ENCODE measurements at regions not wholly inside any gene's neighbourhood (a gene's known extent, or its start where the extent isn't known, plus 50 kb on each side); places are given as distances from the start of the nearest gene placed in this dataset.

- Histone ChIP-seq H3K9ac (ENCODE audit: low read length) (no peak overlapping the region), H3K36me3 (ENCODE audit: insufficient read depth, low read length) (no peaks in the 10 kb centered on the region), H3K9me3 (ENCODE audit: low read length) (no peaks in the 10 kb centered on the region), H3K4me2 (ENCODE audit: low read depth, low read length, poor library complexity, severe bottlenecking) (no peak overlapping the region), H2AFZ (ENCODE audit: low read length) (no peak overlapping the region), H3K4me1 (ENCODE audit: low read length) (no peaks in the 10 kb centered on the region), H3K79me2 (ENCODE audit: low read length) (no peaks in the 10 kb centered on the region), H3K4me3 (ENCODE audit: low read length) (no peak overlapping the region), H3K27ac (ENCODE audit: low read length) (no peak overlapping the region), H4K20me1 (ENCODE audit: insufficient read depth, low read depth, low read length) (no peaks in the 10 kb centered on the region), H3K9me2 (replicated peaks; ENCODE audit: insufficient read depth, low read length) (no peaks in the 10 kb centered on the region), H3K27me3 (ENCODE audit: low read length) (no peaks in the 10 kb centered on the region)
- DNase-seq: no peak
These were observed 214.7 kb upstream of the MIR17HG start for GRCh38 chr13:91132786-91133185.

GRCh38 chr13:91133941-91134802 is 213.3 kb upstream of the MIR17HG start:
- Histone ChIP-seq H3K9me2 (replicated peaks; ENCODE audit: insufficient read depth, low read length) (no peaks in the 10 kb centered on the region), H3K27ac (ENCODE audit: low read length) (no peak overlapping the region), H3K4me3 (ENCODE audit: low read length) (no peak overlapping the region), H3K36me3 (ENCODE audit: insufficient read depth, low read length) (no peaks in the 10 kb centered on the region), H3K9me3 (ENCODE audit: low read length) (no peaks in the 10 kb centered on the region), H3K79me2 (ENCODE audit: low read length) (no peaks in the 10 kb centered on the region), H3K4me1 (ENCODE audit: low read length) (no peaks in the 10 kb centered on the region), H2AFZ (ENCODE audit: low read length) (no peak overlapping the region), H3K4me2 (ENCODE audit: low read depth, low read length, poor library complexity, severe bottlenecking) (no peak overlapping the region), H4K20me1 (ENCODE audit: insufficient read depth, low read depth, low read length) (no peaks in the 10 kb centered on the region), H3K27me3 (ENCODE audit: low read length) (no peaks in the 10 kb centered on the region), H3K9ac (ENCODE audit: low read length) (no peak overlapping the region)
- peak; percentile 76 for DNase-seq

GRCh38 chr13:91134803-91135184 is 212.7 kb upstream of the MIR17HG start:
- Histone ChIP-seq H2AFZ (ENCODE audit: low read length) (no peak overlapping the region), H4K20me1 (ENCODE audit: insufficient read depth, low read depth, low read length) (no peaks in the 10 kb centered on the region), H3K4me1 (ENCODE audit: low read length) (no peaks in the 10 kb centered on the region), H3K27me3 (ENCODE audit: low read length) (no peaks in the 10 kb centered on the region), H3K9me3 (ENCODE audit: low read length) (no peaks in the 10 kb centered on the region), H3K36me3 (ENCODE audit: insufficient read depth, low read length) (no peaks in the 10 kb centered on the region), H3K4me2 (ENCODE audit: low read depth, low read length, poor library complexity, severe bottlenecking) (no peak overlapping the region), H3K9ac (ENCODE audit: low read length) (no peak overlapping the region), H3K27ac (ENCODE audit: low read length) (no peak overlapping the region), H3K9me2 (replicated peaks; ENCODE audit: insufficient read depth, low read length) (no peaks in the 10 kb centered on the region), H3K79me2 (ENCODE audit: low read length) (no peaks in the 10 kb centered on the region), H3K4me3 (ENCODE audit: low read length) (no peak overlapping the region)
- DNase-seq: no peak

- H4K20me1 ChIP-seq (ENCODE audit: insufficient read depth, low read depth, low read length): no peaks in the 10 kb centered on the region
These were observed 212.1 kb upstream of the MIR17HG start for GRCh38 chr13:91135376-91135775.

GRCh38 chr13:91135968-91136367 is 211.5 kb upstream of the MIR17HG start:
- no peaks in the 10 kb centered on the region for H4K20me1 ChIP-seq (ENCODE audit: insufficient read depth, low read depth, low read length)
- H3K27me3 ChIP-seq (ENCODE audit: low read length): no peaks in the 10 kb centered on the region
- no peak overlapping the region for H2AFZ ChIP-seq (ENCODE audit: low read length)
- H3K4me3 ChIP-seq (ENCODE audit: low read length): no peak overlapping the region
- H3K9me2 ChIP-seq (replicated peaks; ENCODE audit: insufficient read depth, low read length): no peaks in the 10 kb centered on the region
- H3K4me1 ChIP-seq (ENCODE audit: low read length): no peaks in the 10 kb centered on the region
- no peaks in the 10 kb centered on the region for H3K9me3 ChIP-seq (ENCODE audit: low read length)
- no peaks in the 10 kb centered on the region for H3K36me3 ChIP-seq (ENCODE audit: insufficient read depth, low read length)
- no peak overlapping the region for H3K27ac ChIP-seq (ENCODE audit: low read length)
- no peaks in the 10 kb centered on the region for H3K79me2 ChIP-seq (ENCODE audit: low read length)
- no peak overlapping the region for H3K4me2 ChIP-seq (ENCODE audit: low read depth, low read length, poor library complexity, severe bottlenecking)
- no peak overlapping the region for H3K9ac ChIP-seq (ENCODE audit: low read length)
- no peak for DNase-seq

More at GRCh38 chr13:91135376-91135775, 212.1 kb upstream of the MIR17HG start:
- H3K36me3 ChIP-seq (ENCODE audit: insufficient read depth, low read length): no peaks in the 10 kb centered on the region
- no peaks in the 10 kb centered on the region for H3K9me2 ChIP-seq (replicated peaks; ENCODE audit: insufficient read depth, low read length)
- H2AFZ ChIP-seq (ENCODE audit: low read length): no peak overlapping the region
- no peak overlapping the region for H3K27ac ChIP-seq (ENCODE audit: low read length)
- H3K4me2 ChIP-seq (ENCODE audit: low read depth, low read length, poor library complexity, severe bottlenecking): no peak overlapping the region
- no peaks in the 10 kb centered on the region for H3K9me3 ChIP-seq (ENCODE audit: low read length)
- no peaks in the 10 kb centered on the region for H3K27me3 ChIP-seq (ENCODE audit: low read length)
- H3K4me3 ChIP-seq (ENCODE audit: low read length): no peak overlapping the region
- H3K4me1 ChIP-seq (ENCODE audit: low read length): no peaks in the 10 kb centered on the region
- no peaks in the 10 kb centered on the region for H3K79me2 ChIP-seq (ENCODE audit: low read length)
- no peak for DNase-seq
- no peak overlapping the region for H3K9ac ChIP-seq (ENCODE audit: low read length)

GRCh38 chr13:91136806-91137205 is 210.7 kb upstream of the MIR17HG start:
- H3K79me2 ChIP-seq (ENCODE audit: low read length): no peaks in the 10 kb centered on the region
- no peak overlapping the region for H3K27ac ChIP-seq (ENCODE audit: low read length)
- no peaks in the 10 kb centered on the region for H3K36me3 ChIP-seq (ENCODE audit: insufficient read depth, low read length)
- no peaks in the 10 kb centered on the region for H3K27me3 ChIP-seq (ENCODE audit: low read length)
- no peak overlapping the region for H3K9ac ChIP-seq (ENCODE audit: low read length)
- H3K4me1 ChIP-seq (ENCODE audit: low read length): no peaks in the 10 kb centered on the region
- H3K9me2 ChIP-seq (replicated peaks; ENCODE audit: insufficient read depth, low read length): no peaks in the 10 kb centered on the region
- no peak overlapping the region for H3K4me2 ChIP-seq (ENCODE audit: low read depth, low read length, poor library complexity, severe bottlenecking)
- no peaks in the 10 kb centered on the region for H4K20me1 ChIP-seq (ENCODE audit: insufficient read depth, low read depth, low read length)
- no peaks in the 10 kb centered on the region for H3K9me3 ChIP-seq (ENCODE audit: low read length)
- H2AFZ ChIP-seq (ENCODE audit: low read length): no peak overlapping the region
- no peak for DNase-seq
- H3K4me3 ChIP-seq (ENCODE audit: low read length): no peak overlapping the region

- Histone ChIP-seq H4K20me1 (ENCODE audit: insufficient read depth, low read depth, low read length) (no peaks in the 10 kb centered on the region), H3K27me3 (ENCODE audit: low read length) (no peaks in the 10 kb centered on the region), H3K4me2 (ENCODE audit: low read depth, low read length, poor library complexity, severe bottlenecking) (no peak overlapping the region), H2AFZ (ENCODE audit: low read length) (no peak overlapping the region), H3K27ac (ENCODE audit: low read length) (no peak overlapping the region), H3K79me2 (ENCODE audit: low read length) (no peaks in the 10 kb centered on the region), H3K4me3 (ENCODE audit: low read length) (no peak overlapping the region), H3K9ac (ENCODE audit: low read length) (no peak overlapping the region), H3K9me2 (replicated peaks; ENCODE audit: insufficient read depth, low read length) (no peaks in the 10 kb centered on the region), H3K4me1 (ENCODE audit: low read length) (no peaks in the 10 kb centered on the region), H3K36me3 (ENCODE audit: insufficient read depth, low read length) (no peaks in the 10 kb centered on the region), H3K9me3 (ENCODE audit: low read length) (no peaks in the 10 kb centered on the region)
- no peak for DNase-seq
These were observed 208.3 kb upstream of the MIR17HG start for GRCh38 chr13:91139232-91139631.

GRCh38 chr13:91141543-91142061 is 205.9 kb upstream of the MIR17HG start:
- Histone ChIP-seq H3K36me3 (ENCODE audit: insufficient read depth, low read length) (no peaks in the 10 kb centered on the region), H3K9me2 (replicated peaks; ENCODE audit: insufficient read depth, low read length) (no peaks in the 10 kb centered on the region), H3K9ac (ENCODE audit: low read length) (no peak overlapping the region), H3K79me2 (ENCODE audit: low read length) (no peaks in the 10 kb centered on the region), H3K4me2 (ENCODE audit: low read depth, low read length, poor library complexity, severe bottlenecking) (no peak overlapping the region), H3K27ac (ENCODE audit: low read length) (no peak overlapping the region), H3K27me3 (ENCODE audit: low read length) (no peaks in the 10 kb centered on the region), H2AFZ (ENCODE audit: low read length) (no peak overlapping the region), H4K20me1 (ENCODE audit: insufficient read depth, low read depth, low read length) (no peaks in the 10 kb centered on the region), H3K4me3 (ENCODE audit: low read length) (no peak overlapping the region), H3K9me3 (ENCODE audit: low read length) (no peaks in the 10 kb centered on the region), H3K4me1 (ENCODE audit: low read length) (no peaks in the 10 kb centered on the region)
- DNase-seq: no peak
